ENCODE measurements at regions not wholly inside any gene's neighbourhood (a gene's known extent, or its start where the extent isn't known, plus 50 kb on each side); places are given as distances from the start of the nearest gene placed in this dataset.

- DNase-seq: no peak
Observed at GRCh38 chr12:59929110-59929509, 333.3 kb downstream of the SLC16A7 start.

- DNase-seq: no peak
Observed at GRCh38 chr12:59934486-59934885, 338.7 kb downstream of the SLC16A7 start.

- DNase-seq: no peak
Observed at GRCh38 chr12:59936534-59936933, 340.7 kb downstream of the SLC16A7 start.

- no peak for DNase-seq
Observed at GRCh38 chr12:59937148-59937547, 341.3 kb downstream of the SLC16A7 start.

GRCh38 chr12:59938190-59938962 lies 342.5 kb downstream of the SLC16A7 start:
- no peak for DNase-seq

GRCh38 chr12:59940631-59941342 lies 345.0 kb downstream of the SLC16A7 start:
- DNase-seq: no peak

- DNase-seq: no peak
Observed at GRCh38 chr12:59941461-59941860, 345.6 kb downstream of the SLC16A7 start.

- no peak for DNase-seq
Observed at GRCh38 chr12:59944177-59944576, 348.3 kb downstream of the SLC16A7 start.

- DNase-seq: no peak
Observed at GRCh38 chr12:59946635-59947034, 350.8 kb downstream of the SLC16A7 start.

GRCh38 chr12:59963546-59963945 lies 367.7 kb downstream of the SLC16A7 start:
- no peak for DNase-seq

GRCh38 chr12:59972905-59973304 lies 377.1 kb downstream of the SLC16A7 start:
- DNase-seq: no peak

- no peak for DNase-seq
Observed at GRCh38 chr12:59973515-59973914, 377.7 kb downstream of the SLC16A7 start.

- no peak for DNase-seq
Observed at GRCh38 chr12:59977779-59978178, 381.9 kb downstream of the SLC16A7 start.

GRCh38 chr12:59980476-59980875 lies 384.6 kb downstream of the SLC16A7 start:
- DNase-seq: no peak

- no peak for DNase-seq
Observed at GRCh38 chr12:59999291-59999690, 403.5 kb downstream of the SLC16A7 start.

GRCh38 chr12:60010486-60010885 lies 414.7 kb downstream of the SLC16A7 start:
- DNase-seq: no peak

GRCh38 chr12:60012659-60013058 lies 416.8 kb downstream of the SLC16A7 start:
- DNase-seq: no peak

GRCh38 chr12:60014436-60014835 lies 418.6 kb downstream of the SLC16A7 start:
- DNase-seq: no peak

- DNase-seq: no peak
Observed at GRCh38 chr12:60020068-60020467, 424.2 kb downstream of the SLC16A7 start.

- DNase-seq: no peak
Observed at GRCh38 chr12:60021235-60021634, 425.4 kb downstream of the SLC16A7 start.

- no peak for DNase-seq
Observed at GRCh38 chr12:60027266-60027665, 431.4 kb downstream of the SLC16A7 start.

GRCh38 chr12:60034147-60034546 lies 438.3 kb downstream of the SLC16A7 start:
- DNase-seq: no peak

- DNase-seq: no peak
Observed at GRCh38 chr12:60035835-60036234, 440.0 kb downstream of the SLC16A7 start.

GRCh38 chr12:60042835-60043234 lies 447.0 kb downstream of the SLC16A7 start:
- DNase-seq: no peak

- no peak for DNase-seq
Observed at GRCh38 chr12:60043236-60043635, 447.4 kb downstream of the SLC16A7 start.
